ENCODE measurements at regions not wholly inside any gene's neighbourhood (a gene's known extent, or its start where the extent isn't known, plus 50 kb on each side); places are given as distances from the start of the nearest gene placed in this dataset.

DNA sequence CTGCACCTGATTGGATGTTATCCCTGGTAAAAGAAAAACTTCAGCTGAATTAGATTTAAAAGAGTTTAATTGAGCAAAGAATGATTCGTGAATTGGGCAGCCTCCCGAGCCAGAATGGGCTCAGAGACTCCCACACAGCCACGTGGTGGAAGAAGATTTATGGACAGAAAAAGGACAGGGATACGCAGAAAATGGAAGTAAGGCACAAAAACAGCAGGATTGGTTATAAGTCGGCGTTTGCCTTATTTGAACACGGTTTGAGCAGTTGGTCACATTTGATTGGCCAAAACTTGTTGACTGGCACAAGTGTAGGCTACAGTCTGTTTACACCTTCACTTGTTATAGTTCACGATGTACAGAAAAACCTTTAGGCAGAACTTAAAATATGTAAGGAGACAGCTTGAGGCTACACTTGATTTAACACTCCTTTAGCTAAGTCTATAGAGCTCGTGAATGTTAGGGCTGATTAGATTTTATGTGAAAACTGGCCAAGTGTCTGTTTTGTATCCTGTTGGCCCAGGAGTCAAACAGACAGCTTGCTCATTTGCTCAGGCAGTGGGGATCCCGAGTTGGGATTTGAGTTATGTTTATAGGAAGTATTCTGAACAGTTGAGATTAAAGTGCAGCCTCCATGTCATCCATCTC, 119.5 kb upstream of the SHISA6 start:
- Histone ChIP-seq H3T11ph (ENCODE audit: low read length) (no peak overlapping the region), H3K18ac (ENCODE audit: insufficient read length, low read depth, low read length) (no peak overlapping the region), H3K56ac (ENCODE audit: insufficient read length, low read depth, low read length) (no peak overlapping the region), H2BK120ac (ENCODE audit: low read depth, low read length, poor library complexity, severe bottlenecking) (no peak overlapping the region), H3K14ac (ENCODE audit: insufficient read depth, low read length) (no peak overlapping the region), H3K79me2 (ENCODE audit: insufficient read depth, low read length) (no peaks in the 10 kb centered on the region), H3K79me1 (ENCODE audit: insufficient read depth, low read depth, low read length, poor library complexity, severe bottlenecking) (no peaks in the 10 kb centered on the region), H2BK20ac (ENCODE audit: low read depth, low read length, poor library complexity, severe bottlenecking) (no peak overlapping the region), H3K27me3 (ENCODE audit: insufficient read depth, low read length) (no peaks in the 10 kb centered on the region), H2BK12ac (ENCODE audit: insufficient read length, low read depth, low read length) (no peak overlapping the region), H2BK15ac (ENCODE audit: low read depth, low read length) (no peak overlapping the region), H2AK5ac (ENCODE audit: insufficient read length, low read length) (no peak overlapping the region), H4K20me1 (ENCODE audit: control insufficient read depth, insufficient read depth, insufficient read length) (no peaks in the 10 kb centered on the region), H3K23ac (ENCODE audit: insufficient read length, low read depth, low read length) (no peak overlapping the region), H3K4ac (ENCODE audit: low read depth, low read length) (no peak overlapping the region), H3K9ac (ENCODE audit: extremely low read depth, insufficient read length, low read length) (no peak overlapping the region), H4K8ac (replicated peaks; ENCODE audit: insufficient read length, low read depth, low read length) (no peak overlapping the region), H3K4me1 (ENCODE audit: insufficient read depth, low read length) (no peaks in the 10 kb centered on the region; the same call in 1 of the 2 replicates), H3K9me3 (ENCODE audit: control insufficient read depth, low read depth, low read length) (no peaks in the 10 kb centered on the region), H4K5ac (ENCODE audit: insufficient read length, low read depth, low read length) (no peak overlapping the region), H3K27ac (ENCODE audit: insufficient read length, low read depth, low read length) (no peak overlapping the region), H3K4me2 (ENCODE audit: insufficient read depth, insufficient read length, low read length) (no peak overlapping the region), H4K91ac (ENCODE audit: insufficient read length, low read depth, low read length) (no peak overlapping the region), H2BK5ac (ENCODE audit: insufficient read length, low read length) (no peak overlapping the region), H3K23me2 (ENCODE audit: insufficient read length, low read depth, low read length, poor library complexity, severe bottlenecking) (no peaks in the 10 kb centered on the region), H2AFZ (ENCODE audit: low read length) (no peak overlapping the region)
- no peaks in the 10 kb centered on the region for H3K36me3 Mint-ChIP-seq (ENCODE audit: insufficient read depth in 1 of 3, low read depth in 3 of 3)
- no peaks in the 10 kb centered on the region; the same call in 1 of the 2 replicates for H3K27me3 Mint-ChIP-seq (ENCODE audit: low read depth)
- WGBS (ENCODE audit: extremely low coverage, insufficient read length, low lambda C conversion rate) = no CpG with 5 or more reads among the region's 10 CpGs
- no peak overlapping the region for H3K27ac Mint-ChIP-seq
- H3K9me3 Mint-ChIP-seq = no peaks in the 10 kb centered on the region; a peak in 1 of 5 replicates
- H3K4me1 Mint-ChIP-seq = peaks cover 6 to 7% of the 10 kb centered on the region in 2 experiments
- H3K4me3 Mint-ChIP-seq = no peak overlapping the region
- DNase-seq = no peak
- TF ChIP-seq, protein P1, sequence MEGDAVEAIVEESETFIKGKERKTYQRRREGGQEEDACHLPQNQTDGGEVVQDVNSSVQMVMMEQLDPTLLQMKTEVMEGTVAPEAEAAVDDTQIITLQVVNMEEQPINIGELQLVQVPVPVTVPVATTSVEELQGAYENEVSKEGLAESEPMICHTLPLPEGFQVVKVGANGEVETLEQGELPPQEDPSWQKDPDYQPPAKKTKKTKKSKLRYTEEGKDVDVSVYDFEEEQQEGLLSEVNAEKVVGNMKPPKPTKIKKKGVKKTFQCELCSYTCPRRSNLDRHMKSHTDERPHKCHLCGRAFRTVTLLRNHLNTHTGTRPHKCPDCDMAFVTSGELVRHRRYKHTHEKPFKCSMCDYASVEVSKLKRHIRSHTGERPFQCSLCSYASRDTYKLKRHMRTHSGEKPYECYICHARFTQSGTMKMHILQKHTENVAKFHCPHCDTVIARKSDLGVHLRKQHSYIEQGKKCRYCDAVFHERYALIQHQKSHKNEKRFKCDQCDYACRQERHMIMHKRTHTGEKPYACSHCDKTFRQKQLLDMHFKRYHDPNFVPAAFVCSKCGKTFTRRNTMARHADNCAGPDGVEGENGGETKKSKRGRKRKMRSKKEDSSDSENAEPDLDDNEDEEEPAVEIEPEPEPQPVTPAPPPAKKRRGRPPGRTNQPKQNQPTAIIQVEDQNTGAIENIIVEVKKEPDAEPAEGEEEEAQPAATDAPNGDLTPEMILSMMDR (conservative IDR thresholded peaks at IDR 0.05) = no peak
